Body of pancreas (tissue), 4 donors: ENCODE measurements at regions not wholly inside any gene's neighbourhood (a gene's known extent, or its start where the extent isn't known, plus 50 kb on each side); places are given as distances from the start of the nearest gene placed in this dataset.
A peak's percentile ranks its signal among the peaks of the same experiment; 100 is the strongest.

ENCODE experiments used
- ATAC-seq: fragments of 150-250 bp; one replicate; pipeline ENCODE4 v1.9.1; 2016
- DNase-seq, 4 donors: peaks; one replicate each; pipeline ENCODE4 v3.0.0-alpha.2; 2019
- H3K27ac ChIP-seq, 4 donors: fragments of 200-600 bp; sonication (generic); 1 replicate in 3 of 4; 2 replicates in 1 of 4; pipeline versions ENCODE4 v1.5.1 to v1.6.1; 2016 to 2019; ENCODE audit warnings: mild to moderate bottlenecking in 1 of 4, mixed read lengths in 1 of 4, moderate library complexity in 1 of 4
- H3K27me3 ChIP-seq, 2 donors: fragments of 200-600 bp; sonication (generic); one replicate each; pipeline ENCODE4 v1.6.0; 2016; ENCODE audit warnings: mild to moderate bottlenecking in 1 of 2
- H3K36me3 ChIP-seq, 2 donors: fragments of 200-600 bp; sonication (generic); replicated peaks in 1 of 2; 2 replicates each; pipeline ENCODE4 v1.5.1; 2016; ENCODE audit warnings: low read depth in 2 of 2; ENCODE audit not compliant: insufficient read depth in 1 of 2
- H3K4me1 ChIP-seq: fragments of 200-600 bp; sonication (generic); one replicate; pipeline ENCODE4 v1.6.0; 2016
- H3K4me3 ChIP-seq, 2 donors: fragments of 200-600 bp; sonication (generic); 1 replicate in 1 of 2; 2 replicates in 1 of 2; pipeline ENCODE4 v1.5.1; 2016 to 2019
- H3K9me3 ChIP-seq, 3 donors: fragments of 200-600 bp; sonication (generic); 1 replicate in 2 of 3; 2 replicates in 1 of 3; pipeline ENCODE4 v1.5.1; 2016
- CTCF ChIP-seq, 7 experiments: fragments of 450-650 bp in 4 of 7; fragments of 200-600 bp in 3 of 7; sonication (generic) in 3 of 7; IDR thresholded peaks; one replicate each; pipeline ENCODE4 v1.5.1; 2016 to 2019; ENCODE audit warnings: antibody characterized with exemption in 7 of 7
- POLR2A ChIP-seq, 3 donors: fragments of 450-650 bp; IDR thresholded peaks; one replicate each; pipeline ENCODE4 v1.6.1; 2016; ENCODE audit warnings: antibody characterized with exemption in 3 of 3, mild to moderate bottlenecking in 2 of 3
- WGBS, 2 donors: methylation state at CpG; one replicate each; pipeline ENCODE4 v1.1.5; 2017; 5-methylcytosine and 5-hydroxymethylcytosine counted together
- intact Hi-C: fragments of 100-400 bp; cut with DNase I; formaldehyde crosslinking; loops from one replicate; pipeline ENCODE4 v1.15.1; 2023

GRCh38 chr9:119002491-119002890 lies 366.7 kb downstream of the BRINP1 start:
- ATAC-seq (no peak), DNase-seq (no peak)
- no peaks in the 10 kb centered on the region for H3K36me3 ChIP-seq
- H3K27ac ChIP-seq: no peak overlapping the region
- intact Hi-C loops: no loop called here
- no peaks in the 10 kb centered on the region for H3K9me3 ChIP-seq
- 86 to 89% methylated on average over 5 of the region's 5 CpGs for WGBS, 2 donors
- no peak overlapping the region for H3K4me3 ChIP-seq
- no peaks in the 10 kb centered on the region for H3K27me3 ChIP-seq
- no peaks in the 10 kb centered on the region for H3K4me1 ChIP-seq
- no peak for TF ChIP-seq POLR2A (IDR thresholded peaks at IDR 0.05)

GRCh38 chr9:119003201-119003611 lies 366.0 kb downstream of the BRINP1 start:
- intact Hi-C loops: no loop called here
- DNase-seq (no peak), ATAC-seq (no peak)
- Histone ChIP-seq H3K27me3 (no peaks in the 10 kb centered on the region), H3K36me3 (no peaks in the 10 kb centered on the region), H3K27ac (no peak overlapping the region), H3K4me1 (no peaks in the 10 kb centered on the region), H3K4me3 (no peak overlapping the region), H3K9me3 (no peaks in the 10 kb centered on the region)
- no peak for TF ChIP-seq POLR2A (IDR thresholded peaks at IDR 0.05)
- no peak for TF ChIP-seq CTCF (IDR thresholded peaks at IDR 0.05)

GRCh38 chr9:119003882-119004617 lies 365.2 kb downstream of the BRINP1 start:
- no peak overlapping the region for H3K4me3 ChIP-seq
- H3K36me3 ChIP-seq: no peaks in the 10 kb centered on the region
- ATAC-seq (no peak), DNase-seq (no peak)
- H3K4me1 ChIP-seq: no peaks in the 10 kb centered on the region
- WGBS, 2 donors: 49 to 62% methylated on average over 2 of the region's 2 CpGs
- H3K27ac ChIP-seq: no peak overlapping the region
- TF ChIP-seq CTCF (IDR thresholded peaks at IDR 0.05): no peak
- no peak for TF ChIP-seq POLR2A (IDR thresholded peaks at IDR 0.05)
- H3K27me3 ChIP-seq: no peaks in the 10 kb centered on the region
- no peaks in the 10 kb centered on the region for H3K9me3 ChIP-seq
- intact Hi-C loops: no loop called here

- no peaks in the 10 kb centered on the region for H3K27me3 ChIP-seq
- H3K36me3 ChIP-seq: no peaks in the 10 kb centered on the region
- H3K27ac ChIP-seq: no peak overlapping the region
- peak; percentile 63 for ATAC-seq
- WGBS, 2 donors: 44 to 53% methylated on average over 2 of the region's 2 CpGs
- no peak overlapping the region for H3K4me3 ChIP-seq
- peak; percentile 44 to 63 (median 48) for DNase-seq
- intact Hi-C loops: no loop called here
- no peaks in the 10 kb centered on the region for H3K9me3 ChIP-seq
- no peaks in the 10 kb centered on the region for H3K4me1 ChIP-seq
- TF ChIP-seq CTCF (IDR thresholded peaks at IDR 0.05): no peak
- TF ChIP-seq POLR2A (IDR thresholded peaks at IDR 0.05): no peak
Observed at GRCh38 chr9:119004618-119004990, 364.6 kb downstream of the BRINP1 start.

- Histone ChIP-seq H3K27me3 (no peaks in the 10 kb centered on the region), H3K4me3 (no peak overlapping the region), H3K27ac (no peak overlapping the region), H3K9me3 (no peaks in the 10 kb centered on the region), H3K4me1 (no peaks in the 10 kb centered on the region), H3K36me3 (no peaks in the 10 kb centered on the region)
- 62 to 78% methylated on average over 2 of the region's 2 CpGs for WGBS, 2 donors
- TF ChIP-seq POLR2A (IDR thresholded peaks at IDR 0.05): no peak
- TF ChIP-seq CTCF (IDR thresholded peaks at IDR 0.05): no peak
- intact Hi-C loops: no loop called here
- DNase-seq (no peak), ATAC-seq (no peak)
Observed at GRCh38 chr9:119005162-119005561, 364.1 kb downstream of the BRINP1 start.
